Superior temporal gyrus (tissue), 1 donor: ENCODE measurements at regions not wholly inside any gene's neighbourhood (a gene's known extent, or its start where the extent isn't known, plus 50 kb on each side); places are given as distances from the start of the nearest gene placed in this dataset.
"Not testable (repeated sequence)": the region's sequence is repeated elsewhere in the genome, so short reads cannot be mapped to it uniquely, and the experiment has no call there.

ENCODE experiments used
- DNase-seq: peaks from one replicate; pipeline ENCODE4 v3.0.0-alpha.2; 2016; ENCODE audit errors: extremely low spot score

DNA sequence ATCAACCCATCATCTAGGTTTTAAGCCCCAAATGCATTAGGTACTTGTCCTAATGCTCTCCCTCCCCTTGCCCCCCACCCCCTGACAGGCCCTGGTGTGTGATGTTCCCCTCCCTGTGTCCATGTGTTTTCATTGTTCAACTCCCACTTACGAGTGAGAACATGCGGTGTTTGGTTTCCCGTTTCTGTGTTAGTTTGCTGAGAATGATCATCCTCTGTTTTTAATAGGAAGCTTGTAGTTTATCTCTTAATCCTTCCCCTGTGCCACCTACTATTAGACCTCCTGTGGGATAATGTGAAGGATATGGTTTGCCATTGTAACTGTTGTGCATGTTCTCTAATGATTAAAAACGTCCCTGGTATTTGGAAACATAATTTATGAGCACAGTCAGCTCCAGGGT, 299.4 kb upstream of the USP24 start:
- DNase-seq, result not testable (repeated sequence)

- no peak for DNase-seq
Measured at GRCh38 chr1:55512466-55512865, 297.3 kb upstream of the USP24 start.

GRCh38 chr1:55507578-55507931, 292.4 kb upstream of the USP24 start:
- no peak for DNase-seq

DNA sequence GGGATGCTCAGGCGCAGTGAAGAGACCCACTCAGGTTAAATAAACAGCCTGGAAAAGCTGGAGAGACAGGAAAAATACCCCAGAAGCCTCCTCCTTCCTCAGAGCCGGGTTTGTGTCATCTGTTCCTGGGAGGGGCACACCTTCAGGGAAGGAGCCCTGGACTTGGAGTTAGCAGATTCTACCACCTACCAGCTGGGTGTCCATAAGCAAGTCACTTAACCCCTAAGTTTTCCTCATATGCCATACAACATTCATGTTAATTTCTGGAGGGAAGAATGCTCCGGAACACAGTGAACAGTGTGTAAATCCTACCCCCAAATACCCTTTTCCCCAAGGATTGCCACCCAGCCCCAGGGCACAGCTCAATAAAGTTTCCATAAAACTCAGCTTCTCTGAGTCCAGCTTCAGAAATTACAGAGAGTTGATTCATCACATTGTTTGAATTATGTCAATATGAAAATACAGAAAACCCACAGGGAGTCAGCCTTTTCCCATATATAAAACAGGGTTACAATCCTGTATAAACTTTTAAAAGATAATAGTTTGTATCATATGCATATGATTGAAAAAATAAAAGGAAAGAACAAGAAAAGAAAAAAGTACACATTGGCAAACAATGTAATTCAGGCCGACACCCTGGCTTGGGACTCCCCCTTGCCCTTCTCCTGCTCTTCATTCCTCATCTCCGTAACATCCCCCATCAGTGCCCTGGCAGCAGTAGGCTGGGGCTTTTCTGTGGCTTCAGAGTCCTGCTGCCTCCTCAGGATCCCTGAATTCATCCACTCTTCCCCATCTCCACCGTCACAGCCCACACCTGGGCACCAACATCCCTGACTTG, 291.8 kb upstream of the USP24 start:
- DNase-seq, result no peak

- DNase-seq, result no peak
Measured at GRCh38 chr1:55505326-55505725, 290.2 kb upstream of the USP24 start.

- DNase-seq, result no peak
Measured at GRCh38 chr1:55504306-55504731, 289.2 kb upstream of the USP24 start.

DNA sequence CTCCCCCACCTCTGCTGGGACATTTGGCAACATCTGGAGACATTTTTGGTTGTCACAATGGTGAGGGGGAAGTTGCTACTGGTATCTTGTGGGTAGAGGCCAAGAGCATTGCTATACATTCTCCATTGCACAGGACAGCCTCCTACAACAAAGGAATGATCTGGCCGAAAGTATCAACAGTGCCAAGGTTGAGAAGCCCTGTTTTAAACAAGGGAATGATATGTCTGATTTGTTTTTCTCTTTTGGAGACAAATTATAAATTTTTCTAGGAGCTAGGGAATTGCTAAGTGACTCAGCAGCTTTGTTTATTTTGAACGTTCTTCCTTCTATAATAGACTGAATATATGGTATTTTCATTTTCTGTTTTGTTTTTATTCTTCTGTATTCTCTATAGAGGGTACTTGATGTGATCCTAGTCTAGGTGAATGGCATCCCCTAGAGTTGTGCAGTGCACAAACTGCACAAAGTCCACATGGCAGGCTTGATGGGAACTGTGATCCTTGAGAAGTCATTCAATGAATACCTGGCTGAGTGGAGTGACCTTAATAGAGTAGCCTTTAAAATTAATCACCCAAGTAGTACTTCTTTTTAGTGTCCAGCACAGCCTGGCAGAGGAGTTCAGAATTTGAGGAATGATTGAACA, 288.6 kb upstream of the USP24 start:
- no peak for DNase-seq

DNA sequence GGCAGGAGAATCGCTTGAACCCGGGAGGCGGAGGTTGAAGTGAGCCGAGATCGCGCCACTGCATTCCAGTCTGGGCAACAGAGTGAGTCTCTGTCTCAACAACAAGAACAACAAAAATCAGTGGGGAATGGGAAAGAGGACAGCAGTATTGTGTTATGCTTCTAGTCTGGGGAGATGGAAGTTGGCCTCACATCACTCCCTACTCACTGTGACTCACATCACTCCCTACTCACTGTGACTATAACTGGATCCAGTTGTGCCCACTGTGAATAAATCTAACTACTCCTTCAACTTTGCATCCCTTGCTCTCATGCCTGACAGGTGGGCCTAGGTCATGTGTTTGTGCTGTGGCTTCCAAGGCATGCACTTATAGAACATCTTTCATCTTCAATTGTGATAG, 285.4 kb upstream of the USP24 start:
- no peak for DNase-seq

- DNase-seq, result no peak
Measured at GRCh38 chr1:55490547-55490946, 275.4 kb upstream of the USP24 start.

GRCh38 chr1:55484173-55484572, 269.0 kb upstream of the USP24 start:
- no peak for DNase-seq

DNA sequence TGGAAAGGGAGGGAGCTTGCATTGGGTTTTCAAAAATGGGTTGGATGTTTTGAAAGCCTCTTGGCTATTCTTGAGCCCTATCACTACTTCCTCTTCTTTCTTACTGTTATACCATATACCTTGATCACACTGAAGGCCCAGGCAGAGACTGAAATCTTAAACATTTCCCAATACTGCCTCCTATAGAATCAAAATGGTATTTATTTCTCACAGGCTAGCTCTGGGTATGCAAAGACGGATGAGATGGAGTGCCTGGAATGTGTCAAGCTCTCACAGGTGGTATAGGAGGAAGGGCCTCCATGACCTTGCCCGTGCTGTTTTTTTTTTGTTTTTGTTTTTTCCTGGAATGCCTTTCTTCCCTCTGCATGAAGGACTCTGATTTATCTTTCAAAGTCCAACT, 268.4 kb upstream of the USP24 start:
- DNase-seq, result no peak

- DNase-seq, result no peak
Measured at GRCh38 chr1:55481634-55482033, 266.5 kb upstream of the USP24 start.

DNA sequence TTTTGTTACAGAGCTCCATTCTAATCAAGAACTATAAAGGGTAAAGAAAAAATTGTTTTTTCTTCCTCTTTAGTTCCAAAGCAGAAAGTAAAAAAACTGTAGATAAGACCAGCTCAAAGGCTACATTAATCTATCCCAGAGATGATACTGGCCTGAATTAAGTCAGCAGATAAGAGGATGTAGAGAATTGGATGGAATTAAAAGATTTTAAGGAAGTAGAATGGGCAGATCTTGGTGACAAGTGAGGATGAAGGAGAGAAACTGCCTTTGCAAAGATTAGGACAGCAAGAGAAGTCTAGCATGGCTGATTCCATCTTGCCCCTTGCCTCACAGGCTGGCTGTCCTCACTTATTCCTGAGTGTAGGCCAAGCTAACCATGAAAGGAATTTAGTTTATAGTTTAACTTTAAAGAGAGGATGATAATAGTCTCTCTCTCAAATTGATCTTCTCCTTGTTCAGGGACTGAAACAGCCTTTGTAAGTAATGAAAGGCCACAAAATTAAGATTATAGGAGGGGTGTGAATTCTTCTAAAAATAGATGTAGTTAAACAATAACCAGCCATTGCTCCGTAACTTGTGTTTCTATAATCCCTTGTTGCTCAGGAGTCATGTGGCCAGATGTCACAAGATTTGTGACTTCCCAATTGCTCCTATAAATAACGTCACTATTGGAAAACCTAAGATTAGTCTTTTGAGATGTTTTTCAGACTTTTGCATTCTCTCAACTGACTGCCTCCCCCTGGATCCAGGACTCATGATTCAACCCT, 265.0 kb upstream of the USP24 start:
- no peak for DNase-seq

DNA sequence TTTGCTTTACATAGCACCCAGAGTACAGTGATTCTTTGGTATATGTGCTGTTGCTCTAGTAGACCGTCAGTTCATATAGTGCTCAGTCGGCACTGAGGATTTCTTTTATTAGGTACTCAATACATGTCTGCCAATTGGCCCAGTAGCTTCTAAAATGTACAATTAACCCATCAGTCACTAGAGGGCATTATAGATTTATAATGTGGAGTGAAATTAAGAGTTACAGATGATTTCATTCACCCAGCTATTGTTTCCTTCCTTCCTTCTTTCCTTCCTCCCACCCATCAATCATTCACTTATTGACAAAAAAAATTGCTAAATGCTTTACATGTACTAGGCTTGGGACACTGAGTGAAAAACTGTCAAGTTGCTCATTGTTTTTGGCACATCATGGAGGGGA, 263.6 kb upstream of the USP24 start:
- DNase-seq, result no peak

DNA sequence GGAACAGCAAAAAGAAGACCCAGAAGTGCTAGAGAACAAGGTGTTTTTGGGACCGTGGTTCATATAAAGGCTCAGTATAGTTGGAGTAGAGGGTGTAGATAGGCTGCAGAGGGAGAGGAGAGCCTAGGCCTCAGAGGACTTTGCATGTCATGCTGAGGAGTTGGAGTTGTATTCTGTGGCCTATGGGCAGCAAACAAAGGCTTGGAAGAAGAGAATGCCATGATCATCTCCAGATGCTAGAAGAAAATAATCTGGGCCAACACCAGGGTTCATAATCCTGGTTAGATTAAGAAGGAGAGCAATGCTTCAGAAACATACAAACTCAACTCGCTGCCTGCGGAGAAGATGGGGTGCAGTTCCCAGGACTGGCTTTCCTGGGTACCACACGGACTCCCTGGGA, 262.8 kb upstream of the USP24 start:
- DNase-seq, result no peak

- DNase-seq, result no peak
Measured at GRCh38 chr1:55476445-55477015, 261.4 kb upstream of the USP24 start.

- no peak for DNase-seq
Measured at GRCh38 chr1:55474168-55474786, 259.1 kb upstream of the USP24 start.

- no peak for DNase-seq
Measured at GRCh38 chr1:55473661-55474060, 258.5 kb upstream of the USP24 start.

DNA sequence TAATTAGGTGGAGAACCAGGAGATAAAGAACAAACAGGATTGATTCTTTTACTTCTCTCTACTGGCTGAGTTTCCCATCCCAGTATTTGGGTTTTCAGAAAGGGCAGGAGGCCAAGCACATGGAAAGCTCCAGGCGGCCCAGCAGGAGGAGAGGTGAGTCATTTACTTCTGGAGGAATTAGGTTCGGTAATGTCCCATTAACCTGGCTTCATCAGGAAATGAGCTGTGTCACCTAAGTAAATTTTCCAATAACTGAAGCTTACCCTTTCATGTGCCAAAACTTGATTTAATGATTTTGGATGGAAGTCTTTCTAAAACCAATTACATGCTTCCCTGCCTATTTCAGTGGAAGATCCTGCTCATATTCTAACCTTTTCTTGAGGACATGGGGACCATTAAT, 257.6 kb upstream of the USP24 start:
- DNase-seq, result no peak

GRCh38 chr1:55472115-55472514, 257.0 kb upstream of the USP24 start:
- no peak for DNase-seq

- DNase-seq, result no peak
Measured at GRCh38 chr1:55468142-55468795, 253.1 kb upstream of the USP24 start.
